Epithelial cell of esophagus (primary cell): ENCODE measurements at regions not wholly inside any gene's neighbourhood (a gene's known extent, or its start where the extent isn't known, plus 50 kb on each side); places are given as distances from the start of the nearest gene placed in this dataset.

Experiments
- DNase-seq: peaks from one replicate; pipeline ENCODE4 v3.0.0; 2010; ENCODE audit warnings: low read depth
- H3K4me3 ChIP-seq: 2 replicates; pipeline ENCODE4 v1.5.1; 2011; ENCODE audit warnings: mild to moderate bottlenecking, low read length, control low read depth
- CTCF ChIP-seq: IDR thresholded peaks from 2 replicates; pipeline ENCODE4 v1.5.1; 2011; ENCODE audit warnings: low read depth, mild to moderate bottlenecking, low read length, control low read depth, inconsistent platforms; ENCODE audit not compliant: insufficient read depth; ENCODE audit errors: missing control alignments

GRCh38 chr3:10631224-10631623, 125.8 kb upstream of the ATP2B2 start:
- H3K4me3 ChIP-seq: no peak overlapping the region
- TF ChIP-seq CTCF: no peak
- DNase-seq: no peak

- no peak for TF ChIP-seq CTCF
- DNase-seq: no peak
- no peak overlapping the region for H3K4me3 ChIP-seq
These were observed 126.7 kb upstream of the ATP2B2 start for GRCh38 chr3:10632125-10632524.

GRCh38 chr3:10632741-10633140, 127.4 kb upstream of the ATP2B2 start:
- no peak overlapping the region for H3K4me3 ChIP-seq
- TF ChIP-seq CTCF: no peak
- no peak for DNase-seq

GRCh38 chr3:10635446-10636076, 130.2 kb upstream of the ATP2B2 start:
- no peak for DNase-seq
- TF ChIP-seq CTCF: no peak
- no peak overlapping the region for H3K4me3 ChIP-seq

- H3K4me3 ChIP-seq: no peak overlapping the region
- DNase-seq: no peak
- no peak for TF ChIP-seq CTCF
These were observed 132.0 kb upstream of the ATP2B2 start for GRCh38 chr3:10637342-10637741.

GRCh38 chr3:10638466-10638865, 133.1 kb upstream of the ATP2B2 start:
- no peak overlapping the region for H3K4me3 ChIP-seq
- no peak for TF ChIP-seq CTCF
- DNase-seq: no peak

GRCh38 chr3:10641760-10642159, 136.4 kb upstream of the ATP2B2 start:
- DNase-seq: no peak
- no peak for TF ChIP-seq CTCF
- no peak overlapping the region for H3K4me3 ChIP-seq
